HG02588 (cell line): ENCODE measurements at regions not wholly inside any gene's neighbourhood (a gene's known extent, or its start where the extent isn't known, plus 50 kb on each side); places are given as distances from the start of the nearest gene placed in this dataset.
"Not testable (repeated sequence)": the region's sequence is repeated elsewhere in the genome, so short reads cannot be mapped to it uniquely, and the experiment has no call there.

Source experiments
- ATAC-seq: cut with Tn5 transposase; IDR thresholded peaks from one replicate; pipeline ENCODE4 v1.9.1; 2021; ENCODE audit warnings: mild to moderate bottlenecking, moderate library complexity; ENCODE audit not compliant: unreplicated experiment

DNA sequence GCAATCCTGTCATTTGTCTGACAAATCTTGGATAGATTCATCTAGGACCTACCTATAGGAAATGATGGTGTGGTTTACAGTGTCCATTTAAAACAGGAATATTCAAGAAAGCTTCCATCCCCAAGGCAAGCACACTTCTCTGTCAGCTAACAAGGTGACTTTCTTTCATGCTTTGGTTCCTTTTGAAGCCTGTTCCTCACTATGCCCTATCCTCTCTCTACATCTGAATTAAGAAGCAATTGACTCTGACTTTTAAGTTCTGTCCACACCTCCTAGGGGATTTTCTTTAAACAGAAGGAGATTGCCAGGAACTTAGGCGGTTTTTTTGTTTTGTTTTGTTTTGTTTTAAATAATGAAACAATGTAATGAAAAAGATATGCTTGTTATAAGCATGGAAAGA is 1181.4 kb upstream of the TENM3 start:
- no peak for ATAC-seq

DNA sequence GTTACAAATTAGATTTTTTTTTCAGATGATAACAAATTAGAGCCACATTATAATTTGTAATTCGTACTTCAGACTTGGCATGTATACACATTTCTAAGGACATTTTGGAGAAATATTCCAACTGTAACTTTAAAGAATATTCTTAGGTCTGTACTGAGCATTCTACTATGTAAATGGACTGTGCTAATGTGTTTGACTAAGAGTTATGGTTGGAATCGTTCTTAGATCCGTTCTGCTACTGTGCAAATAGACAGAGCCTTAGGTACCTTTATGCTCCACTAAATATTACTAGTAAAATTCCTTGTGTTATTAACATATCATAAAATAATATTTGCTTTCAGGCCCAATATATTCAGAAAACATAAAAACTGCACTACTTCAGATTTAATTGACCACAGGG is 1180.0 kb upstream of the TENM3 start:
- ATAC-seq: no peak

DNA sequence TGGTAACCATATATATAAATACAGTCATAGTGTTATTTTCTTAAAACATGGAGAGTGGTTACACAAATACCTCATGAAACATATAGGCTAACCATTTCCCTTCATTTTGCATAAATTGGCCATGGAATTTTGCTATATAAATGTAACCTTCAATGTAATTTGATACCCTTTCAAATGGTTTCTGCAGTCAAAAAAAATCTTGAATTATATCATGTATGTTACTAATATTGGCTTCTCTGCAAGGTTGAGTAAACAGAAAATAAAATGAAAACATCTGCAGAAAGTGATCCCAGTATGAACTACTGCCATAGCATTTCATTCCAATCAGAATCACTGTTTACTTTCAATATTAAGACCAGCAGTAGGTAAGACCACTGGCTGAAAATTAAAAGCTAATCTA is 1165.9 kb upstream of the TENM3 start:
- ATAC-seq: no peak

DNA sequence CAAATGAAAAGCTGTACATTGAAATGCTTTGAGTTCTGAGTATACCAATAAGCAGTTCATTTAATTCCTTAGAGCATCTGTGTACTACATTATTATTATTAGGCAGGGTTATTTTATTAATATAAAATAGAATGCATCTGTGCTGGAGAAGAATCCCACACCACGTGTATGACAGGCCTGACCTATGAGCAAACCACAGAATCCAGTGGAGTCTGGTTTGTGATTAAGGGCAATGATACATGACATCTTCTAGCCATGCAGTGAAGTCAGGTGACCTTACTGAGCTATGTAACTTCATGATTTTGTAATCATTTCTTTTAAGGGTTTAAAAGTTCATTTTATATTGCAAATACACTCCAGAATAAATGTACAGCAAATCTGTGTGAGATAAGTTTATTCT is 1165.0 kb upstream of the TENM3 start:
- no peak for ATAC-seq

DNA sequence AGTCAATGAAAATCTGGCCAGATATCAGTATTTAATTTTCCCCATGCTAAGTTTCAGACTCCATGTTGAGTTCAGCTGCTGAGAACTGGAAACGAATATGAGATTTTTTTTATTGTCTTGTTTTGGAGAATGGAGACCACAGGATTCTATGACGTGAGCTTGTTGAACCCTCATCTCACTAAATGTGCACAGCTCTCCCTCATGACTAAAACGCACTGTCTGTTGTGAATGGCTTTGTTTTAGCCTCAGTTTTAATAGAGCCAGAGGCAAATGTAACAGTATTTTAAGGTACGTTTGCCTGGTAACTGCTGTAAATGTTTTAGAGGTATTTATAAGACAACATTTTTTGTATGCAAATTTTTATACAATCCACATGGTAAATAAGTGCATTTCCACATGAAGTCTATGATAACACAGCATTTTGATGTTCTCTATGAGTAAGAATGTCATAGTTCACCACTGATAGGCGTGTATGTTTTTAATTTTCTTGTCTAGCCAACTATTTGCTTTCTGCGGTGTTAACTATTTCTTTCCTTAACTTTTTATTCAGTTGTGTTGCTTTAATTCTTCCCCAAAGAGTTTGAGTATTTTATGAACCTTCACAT is 1159.3 kb upstream of the TENM3 start:
- no peak for ATAC-seq

DNA sequence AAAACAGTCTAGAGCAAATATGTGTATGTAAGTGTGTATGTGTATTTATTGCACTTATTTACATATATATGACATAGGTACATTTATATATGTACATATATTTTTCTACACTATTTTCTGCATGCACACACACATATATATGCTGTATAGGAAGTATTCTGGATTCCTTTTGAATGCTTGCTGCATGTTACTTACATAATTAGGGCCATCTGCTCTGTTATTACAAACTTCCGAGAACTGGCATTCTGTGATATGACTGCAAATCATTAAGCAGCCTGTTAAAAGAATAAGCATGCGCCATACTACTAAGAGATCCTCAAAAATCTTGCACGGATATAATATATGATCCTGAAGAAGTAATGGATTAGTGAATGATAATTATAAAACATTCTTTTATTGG is 1157.6 kb upstream of the TENM3 start:
- no peak for ATAC-seq

DNA sequence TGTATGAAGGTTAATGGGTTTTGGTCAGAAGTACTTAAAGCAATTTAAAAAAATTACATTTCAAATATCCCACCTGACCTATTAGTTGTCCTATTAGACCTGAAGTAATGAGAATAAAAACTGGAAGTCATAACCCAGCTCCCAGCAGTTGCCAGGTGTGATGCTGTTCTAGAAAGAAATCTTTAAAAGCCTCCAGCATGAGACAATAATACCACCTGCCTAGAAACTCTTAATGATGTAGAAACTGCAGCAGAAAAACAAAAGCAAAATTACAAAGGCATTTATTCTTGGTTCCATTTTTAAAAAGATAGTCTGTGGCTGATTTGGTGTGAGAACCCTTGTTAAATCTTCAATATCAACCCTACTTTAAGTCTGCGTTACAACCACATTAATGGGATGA is 1137.7 kb upstream of the TENM3 start:
- ATAC-seq: no peak

DNA sequence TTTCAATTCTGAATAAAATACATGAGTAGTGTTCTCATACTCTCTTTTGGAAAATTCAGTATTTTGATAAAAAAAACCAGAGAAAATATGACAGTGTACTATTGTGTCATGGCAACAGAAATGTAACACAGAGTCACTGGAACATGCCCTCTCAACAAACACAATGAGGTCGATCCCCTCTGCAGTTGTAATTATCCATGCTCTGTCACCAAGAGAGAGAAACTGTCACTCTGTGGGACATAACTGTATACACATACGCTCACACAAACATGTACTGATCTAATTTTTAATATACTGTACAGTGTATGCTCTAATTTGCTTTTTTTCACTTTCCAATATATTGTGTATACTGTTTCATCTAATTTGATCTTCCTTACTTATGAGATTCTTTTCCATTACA is 1136.8 kb upstream of the TENM3 start:
- no peak for ATAC-seq

DNA sequence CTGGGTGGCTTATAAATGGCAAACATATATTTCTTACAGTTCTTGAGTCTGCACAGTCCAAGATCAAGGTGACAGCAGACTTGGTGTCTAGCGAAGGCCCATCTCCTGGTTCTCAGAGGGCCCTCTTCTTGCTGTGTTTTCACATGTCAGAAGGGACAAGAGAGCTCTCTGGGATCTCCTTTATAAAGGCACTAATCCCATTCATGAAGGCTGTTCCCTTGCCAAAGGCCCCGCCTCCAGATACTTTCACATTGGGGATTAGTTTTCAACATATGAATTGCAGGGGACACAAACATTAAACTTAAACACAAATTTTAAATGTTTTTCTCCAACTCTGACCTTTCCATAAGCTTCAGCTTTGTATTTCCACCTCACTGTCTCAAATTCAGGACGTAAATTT is 1135.0 kb upstream of the TENM3 start:
- no peak for ATAC-seq

DNA sequence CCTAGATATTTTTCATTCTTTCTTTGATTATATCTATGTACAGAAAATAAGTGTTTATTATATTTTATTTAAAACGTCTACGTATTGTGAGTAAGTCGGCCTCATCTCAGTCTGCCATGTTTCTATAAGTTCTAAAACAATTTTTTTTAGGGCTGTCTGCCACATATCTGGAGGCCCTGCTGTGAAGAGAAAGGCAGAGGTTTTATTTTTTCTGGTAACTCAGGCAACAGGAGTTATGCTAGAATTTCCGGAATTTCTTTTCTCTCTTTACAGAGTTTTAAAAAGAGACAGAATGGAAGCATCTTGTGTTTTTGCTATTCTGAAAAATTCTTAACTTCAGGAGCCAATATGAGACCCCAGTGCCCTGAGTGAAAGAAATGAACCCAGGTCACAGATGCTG is 1124.0 kb upstream of the TENM3 start:
- ATAC-seq: no peak

DNA sequence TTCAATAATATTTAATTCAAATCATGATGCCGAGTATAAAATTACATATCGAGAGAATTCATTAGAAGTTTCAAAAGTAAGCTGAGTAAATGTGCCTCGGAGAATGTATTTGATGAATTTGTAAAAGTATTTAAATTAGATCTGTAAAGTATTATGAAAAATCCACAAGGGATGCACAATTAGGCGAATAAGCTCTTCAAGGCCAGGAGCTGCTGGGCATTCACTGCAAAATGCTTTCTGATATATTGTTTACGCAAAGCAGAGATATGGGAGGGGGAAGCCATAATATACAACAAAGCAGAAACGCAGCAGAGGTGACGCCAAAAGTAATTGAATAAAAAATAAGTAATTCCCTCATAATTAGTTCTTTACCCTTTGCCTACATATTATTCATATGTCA is 1121.5 kb upstream of the TENM3 start:
- no peak for ATAC-seq

DNA sequence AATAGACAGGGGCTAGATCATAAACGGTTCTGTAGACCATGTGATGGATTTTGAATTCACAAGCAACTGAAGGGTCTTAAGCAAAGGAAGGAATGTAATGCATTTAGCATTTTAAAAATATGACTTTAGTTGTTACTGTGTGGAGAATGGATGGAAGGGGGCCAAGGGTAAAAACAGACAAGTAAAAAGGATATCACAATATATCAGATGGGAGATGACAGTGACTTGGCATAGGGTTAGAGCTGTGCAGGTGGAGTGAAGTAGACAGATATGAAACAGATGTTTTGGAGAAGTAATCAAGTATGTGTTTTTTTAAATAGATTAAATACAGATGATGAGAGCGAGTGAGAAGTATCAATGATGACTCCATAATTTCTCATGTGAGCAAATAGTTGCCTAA is 1116.0 kb upstream of the TENM3 start:
- ATAC-seq: no peak

DNA sequence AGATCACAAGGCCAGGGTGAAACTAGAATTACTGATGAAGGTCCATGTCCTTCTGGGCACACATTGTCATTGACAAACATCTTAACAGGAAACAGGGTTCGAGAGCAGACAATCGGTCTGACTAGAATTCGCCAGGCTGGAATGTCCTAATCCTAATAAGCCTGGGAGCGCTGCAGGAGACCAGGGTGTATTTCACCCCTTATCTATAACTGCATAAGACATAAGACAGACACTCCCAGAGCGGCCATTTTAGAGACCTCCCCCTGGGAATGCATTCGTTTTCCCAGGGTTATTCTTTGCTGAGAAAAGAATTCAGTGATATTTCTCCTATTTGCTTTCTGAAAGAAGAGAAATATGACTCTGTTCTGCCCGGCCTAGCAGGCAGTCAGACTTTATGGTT is 1112.9 kb upstream of the TENM3 start:
- not testable (repeated sequence) for ATAC-seq

DNA sequence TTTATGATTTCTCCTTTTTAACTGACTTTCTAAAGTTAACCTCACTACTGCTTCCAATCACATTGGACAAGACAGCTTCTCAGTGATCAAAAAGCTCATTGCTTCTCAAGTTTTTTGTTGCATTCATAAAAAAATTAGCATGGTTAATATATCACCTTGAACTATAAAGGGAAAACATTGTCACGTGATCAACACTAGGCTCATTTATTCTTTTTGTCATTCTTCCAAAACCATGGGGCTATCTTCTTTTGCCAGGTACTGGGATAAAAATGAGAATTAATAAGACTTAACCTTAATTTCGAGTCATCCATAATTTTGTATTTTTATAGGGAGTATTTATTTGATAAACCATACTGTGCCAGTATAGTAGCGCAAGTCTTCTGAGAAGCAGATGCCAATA is 1105.9 kb upstream of the TENM3 start:
- no peak for ATAC-seq

DNA sequence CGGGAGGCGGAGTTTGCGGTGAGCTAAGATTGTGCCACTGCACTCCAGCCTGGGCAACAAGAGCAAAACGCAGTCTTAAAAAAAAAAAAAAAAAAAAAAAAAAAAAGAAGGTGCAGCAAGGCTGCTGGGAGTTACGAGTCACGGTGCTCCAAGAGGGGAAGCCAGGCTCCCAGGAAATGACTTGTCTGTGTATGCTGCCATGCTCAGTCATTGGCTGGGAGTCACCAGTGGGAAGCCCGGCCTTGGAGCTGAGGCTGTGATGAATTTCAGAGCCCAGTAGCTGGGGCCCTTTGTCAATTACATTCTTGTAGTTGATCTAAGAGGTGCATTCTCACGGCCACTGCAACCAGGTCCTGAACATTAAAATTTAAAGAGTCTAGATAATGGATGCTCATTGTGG is 1105.1 kb upstream of the TENM3 start:
- ATAC-seq: no peak

DNA sequence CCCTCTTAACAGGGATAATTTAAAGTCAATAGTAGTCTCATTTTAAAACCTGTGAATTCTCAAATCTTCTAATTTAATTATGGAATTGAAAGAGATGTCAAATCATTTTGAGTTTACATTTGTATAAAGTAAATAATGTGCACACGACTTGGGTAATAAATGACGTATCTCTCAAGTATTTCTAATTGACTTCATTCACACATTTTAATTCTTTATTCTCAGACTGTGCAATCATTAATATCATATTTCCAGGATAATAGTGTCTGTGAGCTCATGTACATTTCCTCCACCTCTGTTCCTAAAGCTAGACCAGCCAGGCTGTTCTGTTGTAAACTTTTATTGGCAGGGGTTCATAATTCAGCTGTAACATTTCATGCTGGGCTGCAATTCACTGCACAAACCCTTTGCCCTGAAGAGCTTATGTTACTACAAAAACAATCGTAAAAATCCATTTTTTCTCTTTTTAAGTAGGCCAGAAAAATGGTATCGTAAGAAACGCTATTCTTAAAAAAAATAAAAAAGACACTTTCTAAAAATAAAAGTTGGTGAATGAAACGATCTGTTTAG is 1103.1 kb upstream of the TENM3 start:
- no peak for ATAC-seq

DNA sequence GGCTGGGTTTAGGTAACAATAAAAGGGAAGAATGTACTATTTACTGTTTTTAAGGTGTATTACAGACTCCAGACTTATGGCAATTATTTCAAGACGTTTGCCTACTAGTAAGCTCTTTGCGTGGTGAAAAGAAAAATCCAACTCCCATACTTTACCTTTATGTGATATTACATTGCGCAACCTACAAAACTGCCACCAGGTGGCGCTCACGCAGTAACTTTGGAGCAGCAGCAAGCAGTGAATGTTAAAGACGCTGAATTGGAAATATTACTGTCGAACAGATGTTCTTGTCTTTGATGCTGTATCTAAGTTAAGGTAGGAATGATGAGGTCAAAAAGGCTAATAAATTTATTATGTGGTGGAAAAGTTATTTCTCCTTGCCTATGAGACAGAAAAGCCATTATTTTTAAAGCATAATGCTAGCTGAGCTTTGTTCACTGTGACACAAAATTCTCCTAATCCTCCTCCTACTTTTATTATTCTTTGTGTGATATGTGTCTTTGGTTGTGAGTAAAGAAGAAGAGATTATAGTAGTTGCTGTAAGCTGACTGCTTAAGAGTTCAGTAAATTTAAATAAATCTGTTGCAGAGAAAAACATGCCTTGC is 1099.8 kb upstream of the TENM3 start:
- ATAC-seq: peak; percentile 82

DNA sequence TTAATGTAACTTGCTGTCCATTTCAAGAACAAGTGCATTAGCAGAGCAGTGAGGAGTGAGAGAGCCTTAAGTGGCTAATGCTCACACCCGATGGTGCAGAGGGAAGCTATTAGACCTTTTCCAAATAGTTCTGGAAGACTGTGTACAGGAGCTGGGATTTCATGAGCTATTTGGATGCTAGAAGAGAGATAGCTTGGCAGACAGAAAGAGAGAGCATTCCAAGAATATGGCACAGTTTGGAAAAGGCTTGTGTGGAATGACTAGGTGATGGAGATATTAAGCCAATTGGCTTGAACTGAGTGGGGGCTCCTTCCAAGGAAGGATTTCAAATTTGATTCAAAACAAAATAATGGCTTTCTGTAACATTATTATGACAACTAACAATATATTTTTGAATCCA is 1097.2 kb upstream of the TENM3 start:
- no peak for ATAC-seq

DNA sequence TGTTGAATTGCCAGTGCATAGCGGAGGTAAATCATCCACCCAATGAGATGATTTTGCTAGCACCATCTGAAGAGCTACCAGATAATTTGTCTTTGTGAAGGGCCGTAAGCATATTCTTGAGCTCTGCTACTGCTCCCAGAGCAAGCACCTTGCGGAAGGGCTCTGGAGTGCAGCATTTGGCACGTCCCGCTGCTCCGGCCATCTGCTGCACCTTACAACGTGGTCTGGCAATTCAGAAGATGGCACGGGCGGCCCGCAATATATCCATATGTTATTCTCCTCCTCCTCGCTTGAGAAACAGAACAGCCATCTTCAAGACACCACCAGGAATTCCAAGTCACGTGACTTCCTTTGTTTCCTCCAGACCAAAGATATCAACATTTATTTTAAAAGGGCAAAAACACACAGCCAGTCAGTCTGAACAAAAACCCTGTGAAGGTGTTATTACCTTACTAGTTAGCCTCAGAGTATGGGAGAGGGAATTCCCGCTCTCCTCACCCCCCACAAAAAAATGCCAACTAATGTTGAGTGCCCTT is 1095.7 kb upstream of the TENM3 start:
- ATAC-seq: no peak

DNA sequence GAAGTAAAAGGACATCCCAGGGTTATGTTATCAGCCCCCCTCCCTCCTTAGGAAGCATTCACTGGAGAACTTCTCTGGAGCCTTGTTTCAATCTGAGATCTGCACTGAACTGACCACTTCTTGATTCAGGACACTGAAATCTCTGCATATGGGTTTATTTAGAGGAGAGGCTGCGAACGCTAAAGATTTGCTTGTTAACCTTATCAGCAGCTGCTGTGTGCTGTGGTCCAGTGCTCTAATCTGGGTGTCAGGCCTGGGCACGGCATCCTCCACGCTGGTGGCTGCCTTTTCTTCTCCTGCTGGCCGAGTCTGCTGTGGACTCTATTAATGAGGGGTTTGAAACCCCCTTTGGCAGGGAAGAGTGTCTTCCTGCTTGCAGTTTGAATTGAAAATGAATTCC is 1094.7 kb upstream of the TENM3 start:
- ATAC-seq: no peak

DNA sequence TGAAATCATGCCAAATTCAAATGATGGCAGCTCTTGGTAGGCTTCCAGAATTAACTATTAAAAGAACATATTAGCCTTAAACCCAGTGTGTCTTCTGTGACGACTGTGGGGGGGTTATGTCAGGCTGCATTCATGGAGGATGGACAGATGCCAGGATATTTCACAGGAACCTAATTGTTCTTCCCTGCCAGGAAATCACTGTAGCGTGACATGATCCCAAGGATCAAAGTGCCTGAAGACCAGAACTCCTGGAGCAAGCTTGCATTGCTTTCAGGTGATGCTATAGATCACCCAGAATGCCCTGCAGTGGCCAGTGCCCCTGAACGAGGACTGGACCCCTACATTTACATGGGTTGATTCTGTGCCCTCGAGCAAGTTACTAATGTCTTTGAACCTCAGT is 1093.0 kb upstream of the TENM3 start:
- no peak for ATAC-seq

DNA sequence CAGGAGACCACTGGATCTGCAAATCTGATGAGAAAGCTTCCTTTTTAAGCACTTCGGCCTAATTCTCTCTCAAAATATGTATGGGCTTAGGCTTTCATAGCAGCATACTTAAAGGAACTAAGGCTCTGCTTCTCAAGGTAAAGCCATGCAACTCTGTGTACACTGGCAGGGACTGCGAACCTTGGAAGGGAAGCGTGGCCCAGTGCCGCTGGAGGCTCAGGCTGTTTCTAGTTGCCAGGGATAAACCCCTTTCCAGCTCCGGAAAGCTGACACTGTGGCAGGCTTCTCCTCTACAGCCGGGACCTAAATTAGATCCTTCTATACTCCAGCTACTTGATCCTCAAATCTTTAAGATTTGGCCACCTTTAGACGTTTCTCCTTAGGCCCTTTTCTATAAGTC is 1091.3 kb upstream of the TENM3 start:
- ATAC-seq: no peak

DNA sequence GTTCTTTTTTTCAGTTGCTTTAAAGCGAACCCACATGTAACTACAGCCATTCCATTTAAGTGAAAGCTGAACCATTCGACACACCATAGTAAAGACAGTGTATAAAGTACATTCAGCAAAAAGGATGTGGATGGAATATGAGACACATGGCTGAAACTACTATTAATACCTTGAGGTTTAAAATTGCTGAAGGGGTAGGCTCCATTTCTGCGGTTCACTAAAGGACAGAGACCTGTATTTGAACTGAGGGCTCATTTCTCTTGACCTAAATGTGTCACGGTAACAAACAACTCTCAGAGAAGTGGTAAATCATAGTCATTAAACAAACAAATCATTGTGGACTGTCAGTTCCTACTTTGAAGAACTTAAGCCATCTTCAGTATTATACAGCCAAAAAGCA is 1085.6 kb upstream of the TENM3 start:
- no peak for ATAC-seq
